IPS DF 4.7 (cell line): ENCODE measurements at regions not wholly inside any gene's neighbourhood (a gene's known extent, or its start where the extent isn't known, plus 50 kb on each side); places are given as distances from the start of the nearest gene placed in this dataset.

Experiments
- DNase-seq: peaks from one replicate; pipeline ENCODE4 v3.0.0-alpha.2; 2013; ENCODE audit warnings: low spot score; ENCODE audit errors: extremely low read depth

GRCh38 chr20:11549172-11550103 lies 368.3 kb upstream of the BTBD3 start:
- no peak for DNase-seq

DNA sequence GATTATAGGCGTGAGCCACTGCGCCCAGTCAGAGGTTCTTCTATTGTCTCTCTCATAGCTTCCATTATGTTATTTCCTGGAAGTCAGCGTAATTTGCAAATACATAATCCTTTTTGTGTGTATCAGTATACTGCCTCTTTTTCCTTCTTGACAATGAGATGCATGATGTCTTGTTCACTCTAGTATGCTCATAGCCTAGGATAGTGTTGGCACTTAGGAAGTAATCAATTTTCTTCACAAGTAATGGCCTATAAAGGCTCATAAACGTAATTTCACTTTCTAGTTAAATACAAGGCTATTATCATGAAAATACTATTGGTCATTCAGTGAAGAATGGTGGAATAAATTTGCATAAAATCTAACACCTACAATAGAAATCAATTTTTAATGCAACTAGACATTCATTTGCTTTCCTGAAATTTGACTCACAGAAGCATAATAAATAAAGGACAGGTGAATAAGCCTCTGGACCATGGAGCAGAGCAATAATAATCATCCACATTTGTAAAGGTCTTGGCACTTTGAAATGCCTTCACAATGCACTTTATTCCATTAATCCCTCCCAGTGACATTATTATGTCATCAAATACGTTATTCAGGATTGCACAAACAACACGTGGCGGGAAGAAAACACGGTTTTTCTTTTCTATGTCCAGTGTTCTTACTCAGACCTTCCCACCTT lies 366.9 kb upstream of the BTBD3 start:
- no peak for DNase-seq

GRCh38 chr20:11551479-11551878 lies 366.2 kb upstream of the BTBD3 start:
- DNase-seq: no peak

- DNase-seq: no peak
These were observed 364.1 kb upstream of the BTBD3 start for GRCh38 chr20:11553603-11554002.

GRCh38 chr20:11555510-11555909 lies 362.2 kb upstream of the BTBD3 start:
- no peak for DNase-seq

GRCh38 chr20:11556410-11556809 lies 361.3 kb upstream of the BTBD3 start:
- no peak for DNase-seq

DNA sequence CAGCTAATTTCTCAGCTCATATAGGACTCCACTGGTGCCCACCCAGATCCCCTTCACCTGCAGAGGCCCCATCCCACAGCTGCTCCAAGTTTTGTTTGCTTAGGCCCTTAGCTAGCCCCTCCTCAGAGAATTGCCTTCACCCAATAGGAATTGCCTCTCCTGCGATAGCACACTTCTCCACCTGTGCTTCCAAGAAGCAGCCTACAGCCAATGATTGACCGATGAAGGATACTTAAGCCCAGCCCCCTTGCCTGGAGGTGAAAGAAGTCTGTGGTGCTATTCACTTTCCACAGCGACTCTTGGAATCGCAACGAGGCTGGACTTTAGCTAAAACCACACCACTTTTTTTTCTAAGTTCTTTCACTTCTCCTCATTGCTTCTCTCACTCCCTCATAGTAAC lies 353.2 kb upstream of the BTBD3 start:
- no peak for DNase-seq

- DNase-seq: peak; percentile 74
These were observed 348.5 kb upstream of the BTBD3 start for GRCh38 chr20:11569163-11569562.

- DNase-seq: no peak
These were observed 344.2 kb upstream of the BTBD3 start for GRCh38 chr20:11573507-11573906.

GRCh38 chr20:11581271-11581670 lies 336.4 kb upstream of the BTBD3 start:
- DNase-seq: no peak

DNA sequence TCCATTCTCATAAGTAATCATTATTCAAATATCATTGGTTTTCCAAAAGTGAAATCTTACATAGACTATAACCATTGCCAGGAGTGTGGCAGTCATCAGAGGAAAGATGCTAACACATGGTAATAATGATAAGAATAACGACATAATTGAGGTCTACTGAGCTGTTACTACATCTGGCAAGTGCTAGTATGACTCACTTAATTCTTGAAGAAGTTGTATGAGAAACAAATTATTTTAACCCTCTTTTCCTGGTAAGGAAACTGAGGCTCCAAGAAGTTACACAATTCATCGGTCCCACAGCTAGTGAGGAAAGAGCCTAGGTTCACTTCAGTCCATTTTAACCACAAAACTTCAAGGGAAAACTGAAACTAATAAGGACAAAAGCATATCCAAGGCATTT lies 335.6 kb upstream of the BTBD3 start:
- no peak for DNase-seq

DNA sequence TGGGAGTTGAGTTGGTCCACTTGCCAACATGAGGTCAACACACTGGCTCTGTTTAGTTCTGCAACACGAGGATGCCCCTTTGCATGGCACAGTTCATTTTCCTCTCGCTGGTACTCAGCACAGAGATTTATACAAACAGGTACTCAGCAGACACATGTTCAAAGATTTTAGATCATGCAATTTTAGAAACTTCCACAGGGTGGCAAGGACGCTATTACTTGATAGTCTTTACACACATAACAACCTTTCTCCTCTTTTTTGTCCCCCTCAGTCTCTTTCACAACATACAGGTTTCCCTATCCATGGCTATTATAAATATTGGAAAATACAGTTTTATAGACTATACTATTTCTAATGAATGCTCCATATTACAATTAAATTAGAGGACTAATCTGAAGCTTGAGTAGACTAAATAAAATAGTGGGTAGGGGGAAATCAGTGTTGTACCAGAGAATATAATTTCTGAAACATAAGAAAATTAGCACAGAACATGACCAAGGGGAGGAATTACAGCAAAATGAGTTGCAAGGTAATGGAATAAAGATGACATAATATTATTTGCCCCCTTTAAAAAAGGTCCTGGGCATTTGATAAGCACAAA lies 331.8 kb upstream of the BTBD3 start:
- no peak for DNase-seq

- no peak for DNase-seq
These were observed 328.8 kb upstream of the BTBD3 start for GRCh38 chr20:11588875-11589274.

DNA sequence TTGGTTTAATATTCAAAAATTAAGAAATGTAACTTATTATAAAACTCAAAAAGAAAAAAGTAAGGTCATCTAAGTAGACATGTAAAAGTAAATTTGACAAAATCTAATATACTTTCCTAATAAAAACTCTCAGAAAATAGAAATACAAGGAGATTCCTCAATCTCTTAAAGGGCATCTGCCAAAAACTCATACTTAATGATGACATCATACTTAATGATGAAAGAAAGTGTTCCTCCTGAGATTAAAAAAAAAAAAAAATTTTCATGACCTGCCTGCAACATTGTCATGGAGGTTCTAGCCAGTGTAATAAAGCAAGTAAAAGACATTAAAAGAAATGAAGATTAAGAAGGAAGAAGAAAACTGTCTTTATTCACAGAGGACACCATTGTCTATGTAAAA lies 325.7 kb upstream of the BTBD3 start:
- DNase-seq: no peak

GRCh38 chr20:11604339-11604738 lies 313.4 kb upstream of the BTBD3 start:
- no peak for DNase-seq

DNA sequence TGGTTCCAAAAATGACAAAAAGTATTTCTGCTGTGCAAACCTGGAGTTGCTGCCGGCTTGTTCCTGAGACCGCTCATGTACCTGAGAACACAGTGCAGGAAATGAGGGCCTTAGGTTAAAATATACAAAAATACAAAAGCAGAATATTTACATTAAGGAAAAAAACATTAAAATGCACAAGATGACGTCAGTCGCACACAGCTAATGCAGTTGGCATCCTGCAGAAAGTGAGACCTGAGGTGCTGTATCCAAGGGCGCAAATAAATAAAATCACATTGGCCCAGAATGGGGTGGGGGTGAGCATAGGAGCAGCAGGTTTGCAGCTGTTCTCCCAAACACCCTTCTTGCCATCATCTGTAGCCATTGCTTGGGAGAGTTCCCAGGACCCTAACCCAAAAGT lies 310.6 kb upstream of the BTBD3 start:
- no peak for DNase-seq

- DNase-seq: no peak
These were observed 309.0 kb upstream of the BTBD3 start for GRCh38 chr20:11608736-11609135.

DNA sequence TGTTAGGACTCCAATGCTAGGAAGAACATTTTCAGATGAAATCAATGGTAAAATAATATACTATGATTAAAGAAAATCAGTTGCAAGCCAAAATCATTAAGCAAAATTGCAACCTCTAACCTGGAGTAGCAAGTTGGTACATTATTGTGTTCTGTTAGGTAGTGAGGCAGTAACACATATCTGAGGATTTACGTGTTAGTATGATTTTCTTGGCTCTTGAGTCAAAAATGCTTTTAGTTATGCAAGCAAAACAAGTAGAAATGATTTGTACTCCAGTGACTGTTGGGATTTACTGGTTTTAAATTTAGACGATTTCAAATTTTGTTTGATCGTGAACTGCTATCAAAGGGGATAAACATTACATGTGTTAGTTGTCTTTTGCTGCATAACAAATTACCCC lies 293.0 kb upstream of the BTBD3 start:
- DNase-seq: no peak

DNA sequence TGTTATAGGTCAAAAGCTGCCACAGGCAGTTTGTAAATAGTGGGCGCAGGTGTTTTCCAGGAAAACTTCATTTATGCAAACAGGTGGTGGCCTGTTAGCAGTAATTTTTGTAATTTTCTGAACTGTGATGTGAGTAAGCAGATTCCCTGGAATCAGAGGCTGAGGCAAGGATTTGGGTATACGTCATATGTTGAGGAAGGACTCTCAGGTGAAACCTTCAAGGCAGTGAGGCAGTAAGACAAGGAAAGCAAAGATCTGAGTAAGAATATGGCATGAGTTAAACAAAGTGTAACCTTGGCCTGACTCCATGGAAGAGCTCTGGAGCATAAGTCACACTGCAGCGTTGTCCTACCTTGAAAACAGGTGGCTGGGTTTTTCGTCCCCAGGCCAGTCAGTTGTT lies 291.1 kb upstream of the BTBD3 start:
- no peak for DNase-seq

GRCh38 chr20:11642866-11643265 lies 274.8 kb upstream of the BTBD3 start:
- no peak for DNase-seq

GRCh38 chr20:11646359-11646758 lies 271.3 kb upstream of the BTBD3 start:
- no peak for DNase-seq

DNA sequence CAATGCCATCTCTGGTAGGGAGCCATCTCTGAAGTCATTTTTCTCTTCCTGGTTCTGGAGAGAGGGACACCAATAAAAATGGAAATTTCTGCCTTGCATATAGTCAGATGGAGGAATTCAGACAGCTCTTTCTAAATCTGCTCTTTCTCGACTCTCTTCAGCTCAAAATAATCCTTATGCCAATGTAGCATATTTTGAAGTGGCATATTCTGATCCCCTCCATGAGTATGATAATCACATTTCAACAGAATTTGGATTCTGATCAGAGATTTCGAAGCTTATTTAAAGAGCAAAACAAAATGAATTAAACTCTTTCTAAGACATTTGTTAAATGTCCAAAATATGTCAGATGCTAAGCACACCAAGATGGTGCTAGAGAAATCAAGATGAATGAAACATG lies 267.1 kb upstream of the BTBD3 start:
- no peak for DNase-seq
